Upper lobe of right lung (tissue), 1 donor: ENCODE measurements at regions not wholly inside any gene's neighbourhood (a gene's known extent, or its start where the extent isn't known, plus 50 kb on each side); places are given as distances from the start of the nearest gene placed in this dataset.

Experiments
- ATAC-seq: fragments of 200-7000 bp; cut with Tn5 transposase; one replicate; pipeline ENCODE4 v1.9.1; 2020; ENCODE audit warnings: mild to moderate bottlenecking, moderate library complexity
- DNase-seq: peaks from one replicate; pipeline ENCODE4 v3.0.0-alpha.2; 2020
- H3K27ac ChIP-seq: fragments of 200-600 bp; one replicate; pipeline ENCODE4 v1.8.0; 2022
- H3K27me3 ChIP-seq: fragments of 200-600 bp; one replicate; pipeline ENCODE4 v1.8.0; 2022; ENCODE audit warnings: mild to moderate bottlenecking
- H3K36me3 ChIP-seq: fragments of 200-600 bp; one replicate; pipeline ENCODE4 v1.8.0; 2022
- H3K4me1 ChIP-seq: fragments of 200-600 bp; one replicate; pipeline ENCODE4 v1.8.0; 2022
- H3K4me3 ChIP-seq: fragments of 200-600 bp; one replicate; pipeline ENCODE4 v1.8.0; 2022; ENCODE audit warnings: mild to moderate bottlenecking
- H3K9me3 ChIP-seq: fragments of 200-600 bp; one replicate; pipeline ENCODE4 v1.8.0; 2022
- intact Hi-C: fragments of 100-400 bp; cut with DNase I; formaldehyde crosslinking; loops from one replicate; pipeline ENCODE4 v1.11.0; 2022
- TF ChIP-seq, protein P1 (sequence below): fragments of 200-600 bp; IDR thresholded peaks from one replicate; pipeline ENCODE4 v1.8.0; 2022; ENCODE audit warnings: antibody characterized with exemption
- donor health status: DM: no; HTN: yes; CAD: no; lungs with severe emphysema.

DNA sequence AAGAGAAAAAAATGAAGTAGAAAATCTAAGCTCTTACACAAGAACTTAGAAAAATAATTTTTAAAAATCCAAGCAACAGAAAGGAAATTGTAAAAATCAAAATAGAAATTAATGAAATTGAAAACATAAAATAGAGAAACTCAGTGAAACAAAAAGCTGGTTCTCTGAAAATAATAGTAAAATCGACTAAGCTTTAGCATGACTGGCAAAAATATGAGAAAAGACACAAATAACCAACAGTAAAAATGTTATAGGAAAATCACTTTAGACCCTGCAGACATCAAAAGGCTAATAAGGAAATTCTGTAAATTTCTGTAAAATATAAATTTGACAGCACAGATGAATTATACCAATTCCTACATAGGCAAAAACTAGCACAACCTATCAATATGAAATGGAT is 768.9 kb upstream of the LRRTM1 start:
- no peaks in the 10 kb centered on the region for H3K4me1 ChIP-seq
- DNase-seq (no peak), ATAC-seq (no peak)
- no peak overlapping the region for H3K4me3 ChIP-seq
- no peak overlapping the region for H3K27ac ChIP-seq
- no peaks in the 10 kb centered on the region for H3K36me3 ChIP-seq
- intact Hi-C loops = no loop called here
- no peaks in the 10 kb centered on the region for H3K27me3 ChIP-seq
- TF ChIP-seq, protein P1, sequence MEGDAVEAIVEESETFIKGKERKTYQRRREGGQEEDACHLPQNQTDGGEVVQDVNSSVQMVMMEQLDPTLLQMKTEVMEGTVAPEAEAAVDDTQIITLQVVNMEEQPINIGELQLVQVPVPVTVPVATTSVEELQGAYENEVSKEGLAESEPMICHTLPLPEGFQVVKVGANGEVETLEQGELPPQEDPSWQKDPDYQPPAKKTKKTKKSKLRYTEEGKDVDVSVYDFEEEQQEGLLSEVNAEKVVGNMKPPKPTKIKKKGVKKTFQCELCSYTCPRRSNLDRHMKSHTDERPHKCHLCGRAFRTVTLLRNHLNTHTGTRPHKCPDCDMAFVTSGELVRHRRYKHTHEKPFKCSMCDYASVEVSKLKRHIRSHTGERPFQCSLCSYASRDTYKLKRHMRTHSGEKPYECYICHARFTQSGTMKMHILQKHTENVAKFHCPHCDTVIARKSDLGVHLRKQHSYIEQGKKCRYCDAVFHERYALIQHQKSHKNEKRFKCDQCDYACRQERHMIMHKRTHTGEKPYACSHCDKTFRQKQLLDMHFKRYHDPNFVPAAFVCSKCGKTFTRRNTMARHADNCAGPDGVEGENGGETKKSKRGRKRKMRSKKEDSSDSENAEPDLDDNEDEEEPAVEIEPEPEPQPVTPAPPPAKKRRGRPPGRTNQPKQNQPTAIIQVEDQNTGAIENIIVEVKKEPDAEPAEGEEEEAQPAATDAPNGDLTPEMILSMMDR = no peak
- H3K9me3 ChIP-seq = no peaks in the 10 kb centered on the region

DNA sequence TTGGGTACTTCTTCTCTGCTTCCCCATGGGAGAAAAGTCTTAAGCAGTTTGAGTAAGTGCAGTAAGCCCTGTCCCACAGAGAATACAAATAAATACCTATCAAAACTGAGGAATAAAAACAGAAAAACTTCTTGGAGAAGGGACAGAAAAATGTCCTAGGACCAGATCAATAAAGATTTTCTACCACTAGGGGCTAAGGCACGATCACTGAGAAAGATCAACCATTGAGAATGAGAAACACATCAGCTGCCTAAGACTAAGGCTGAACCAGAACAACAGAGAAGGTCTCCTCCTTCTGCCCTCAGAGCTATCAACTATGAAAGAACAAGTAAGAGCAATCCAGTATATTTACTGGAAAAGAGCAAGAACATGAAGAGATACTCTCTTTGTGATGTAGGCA is 763.6 kb upstream of the LRRTM1 start:
- no peak overlapping the region for H3K27ac ChIP-seq
- no peaks in the 10 kb centered on the region for H3K36me3 ChIP-seq
- intact Hi-C loops = no loop called here
- no peak overlapping the region for H3K4me3 ChIP-seq
- H3K9me3 ChIP-seq = no peaks in the 10 kb centered on the region
- TF ChIP-seq, protein P1 = no peak
- H3K27me3 ChIP-seq = no peaks in the 10 kb centered on the region
- DNase-seq (no peak), ATAC-seq (no peak)
- no peaks in the 10 kb centered on the region for H3K4me1 ChIP-seq

DNA sequence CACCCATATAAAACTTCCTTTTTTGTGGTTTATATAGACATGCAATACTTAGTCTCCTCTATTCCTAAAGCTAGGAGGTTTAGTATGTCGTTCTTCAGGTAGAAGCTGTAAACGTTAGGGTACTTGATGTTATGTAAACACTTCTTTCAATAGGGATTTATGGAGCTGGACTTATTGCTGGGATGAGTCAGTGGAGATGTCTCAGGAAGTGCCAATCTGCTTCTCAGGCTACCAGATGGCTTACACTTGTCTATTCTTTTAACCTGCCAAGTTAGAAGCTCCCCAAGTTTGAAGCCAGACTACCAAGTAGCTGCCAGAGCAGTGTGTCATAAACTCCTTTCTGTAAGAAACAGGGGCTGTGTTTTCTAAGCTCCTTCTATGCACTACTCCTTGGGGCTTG is 756.5 kb upstream of the LRRTM1 start:
- Histone ChIP-seq H3K36me3 (no peaks in the 10 kb centered on the region), H3K4me3 (no peak overlapping the region), H3K27ac (no peak overlapping the region), H3K9me3 (no peaks in the 10 kb centered on the region), H3K4me1 (no peaks in the 10 kb centered on the region), H3K27me3 (no peaks in the 10 kb centered on the region)
- ATAC-seq (no peak), DNase-seq (no peak)
- TF ChIP-seq, protein P1 = no peak
- intact Hi-C loops = no loop called here

- H3K4me3 ChIP-seq = no peak overlapping the region
- H3K27me3 ChIP-seq = no peaks in the 10 kb centered on the region
- H3K27ac ChIP-seq = no peak overlapping the region
- no peaks in the 10 kb centered on the region for H3K4me1 ChIP-seq
- intact Hi-C loops = no loop called here
- ATAC-seq (no peak), DNase-seq (no peak)
- H3K9me3 ChIP-seq = no peaks in the 10 kb centered on the region
- no peaks in the 10 kb centered on the region for H3K36me3 ChIP-seq
- TF ChIP-seq, protein P1 = no peak
Observed at GRCh38 chr2:81050580-81051095, 746.1 kb upstream of the LRRTM1 start.

DNA sequence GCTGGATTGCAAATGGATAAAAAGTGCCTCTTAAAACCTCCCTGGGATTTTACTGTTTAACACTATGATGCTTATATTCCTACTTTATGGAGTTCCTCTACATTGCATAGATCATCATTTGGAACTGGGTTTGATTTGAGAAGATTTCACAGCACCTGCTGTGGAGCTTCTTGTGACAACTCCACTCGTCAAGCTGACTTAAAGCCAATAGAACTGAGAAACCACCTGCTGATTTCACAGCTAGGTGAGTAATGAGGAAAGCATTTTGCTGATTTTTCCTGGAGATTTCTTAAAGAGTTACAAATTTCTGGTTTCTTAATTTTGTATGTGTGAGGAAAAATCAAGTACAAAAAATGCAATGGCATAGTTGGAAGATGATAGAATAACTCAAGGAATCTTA is 739.1 kb upstream of the LRRTM1 start:
- Histone ChIP-seq H3K4me3 (no peak overlapping the region), H3K27ac (no peak overlapping the region), H3K27me3 (no peaks in the 10 kb centered on the region), H3K4me1 (no peaks in the 10 kb centered on the region), H3K36me3 (no peaks in the 10 kb centered on the region), H3K9me3 (no peaks in the 10 kb centered on the region)
- DNase-seq = no peak
- no peak for ATAC-seq
- intact Hi-C loops = no loop called here
- TF ChIP-seq, protein P1 = no peak

DNA sequence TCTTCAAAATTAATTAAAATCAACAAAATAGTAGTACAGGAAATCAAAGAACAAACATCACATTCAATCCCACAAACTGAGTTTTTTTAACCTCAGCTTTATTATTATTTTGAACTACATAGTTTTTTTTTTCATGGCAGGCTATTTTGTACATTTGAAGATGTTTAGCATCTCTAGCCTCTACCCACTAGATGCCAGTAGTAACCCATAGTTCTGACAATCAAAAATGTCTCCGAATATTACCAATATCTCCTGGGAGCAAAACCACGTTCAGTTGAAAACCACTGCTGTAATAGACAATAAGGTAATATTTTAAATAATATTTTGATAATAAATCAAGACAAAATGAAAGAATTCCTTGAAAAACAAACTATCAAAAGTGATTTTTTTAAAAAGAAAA is 702.6 kb upstream of the LRRTM1 start:
- intact Hi-C loops = no loop called here
- no peak overlapping the region for H3K4me3 ChIP-seq
- H3K27ac ChIP-seq = no peak overlapping the region
- no peaks in the 10 kb centered on the region for H3K9me3 ChIP-seq
- TF ChIP-seq, protein P1 = no peak
- DNase-seq = no peak
- ATAC-seq = no peak
- no peaks in the 10 kb centered on the region for H3K27me3 ChIP-seq
- no peaks in the 10 kb centered on the region for H3K36me3 ChIP-seq
- no peaks in the 10 kb centered on the region for H3K4me1 ChIP-seq
